ENCODE measurements at regions not wholly inside any gene's neighbourhood (a gene's known extent, or its start where the extent isn't known, plus 50 kb on each side); places are given as distances from the start of the nearest gene placed in this dataset.
"Not testable (repeated sequence)": the region's sequence is repeated elsewhere in the genome, so short reads cannot be mapped to it uniquely, and the experiment has no call there.

- no peak for TF ChIP-seq CTCF (IDR thresholded peaks at IDR 0.05; ENCODE audit: insufficient read depth, low read length)
- H3K4me3 ChIP-seq (ENCODE audit: low read depth, low read length), result no peak overlapping the region
- DNase-seq (ENCODE audit: low read depth), result no peak
These were observed 1247.0 kb upstream of the GYPC start for GRCh38 chr2:125408874-125409538.

- no peak for TF ChIP-seq CTCF (IDR thresholded peaks at IDR 0.05; ENCODE audit: insufficient read depth, low read length)
- no peak for DNase-seq (ENCODE audit: low read depth)
- no peak overlapping the region for H3K4me3 ChIP-seq (ENCODE audit: low read depth, low read length)
These were observed 1237.5 kb upstream of the GYPC start for GRCh38 chr2:125418483-125418882.

- DNase-seq (ENCODE audit: low read depth); H3K4me3 ChIP-seq (ENCODE audit: low read depth, low read length): not testable (repeated sequence)
These were observed 1233.7 kb upstream of the GYPC start for GRCh38 chr2:125422198-125422770.

- TF ChIP-seq CTCF (IDR thresholded peaks at IDR 0.05; ENCODE audit: insufficient read depth, low read length), result no peak
- no peak overlapping the region for H3K4me3 ChIP-seq (ENCODE audit: low read depth, low read length)
- DNase-seq (ENCODE audit: low read depth), result no peak
These were observed 1231.6 kb upstream of the GYPC start for GRCh38 chr2:125424266-125424785.

- no peak for TF ChIP-seq CTCF (IDR thresholded peaks at IDR 0.05; ENCODE audit: insufficient read depth, low read length)
- DNase-seq (ENCODE audit: low read depth), result no peak
- no peak overlapping the region for H3K4me3 ChIP-seq (ENCODE audit: low read depth, low read length)
These were observed 1228.1 kb upstream of the GYPC start for GRCh38 chr2:125427721-125428315.

GRCh38 chr2:125444106-125444505, 1211.9 kb upstream of the GYPC start:
- DNase-seq (ENCODE audit: low read depth), result no peak
- H3K4me3 ChIP-seq (ENCODE audit: low read depth, low read length), result no peak overlapping the region
- no peak for TF ChIP-seq CTCF (IDR thresholded peaks at IDR 0.05; ENCODE audit: insufficient read depth, low read length)

- H3K4me3 ChIP-seq (ENCODE audit: low read depth, low read length), result no peak overlapping the region
- no peak for DNase-seq (ENCODE audit: low read depth)
- no peak for TF ChIP-seq CTCF (IDR thresholded peaks at IDR 0.05; ENCODE audit: insufficient read depth, low read length)
These were observed 1210.5 kb upstream of the GYPC start for GRCh38 chr2:125445495-125445894.

Data from fibroblast of the aortic adventitia (primary cell).